Inflammatory macrophage treated with lipopolysaccharide for 1 hour (primary cell): ENCODE measurements at regions not wholly inside any gene's neighbourhood (a gene's known extent, or its start where the extent isn't known, plus 50 kb on each side); places are given as distances from the start of the nearest gene placed in this dataset.
"Not testable (repeated sequence)": the region's sequence is repeated elsewhere in the genome, so short reads cannot be mapped to it uniquely, and the experiment has no call there.

Source experiments
- DNase-seq, 2 donors: peaks; one replicate each; pipeline ENCODE4 v3.0.0-alpha.2; 2020 to 2022

- DNase-seq = peak; percentile 64 to 73
Observed at GRCh38 chr2:59301466-59302402, 1060.6 kb upstream of the FANCL start.

- DNase-seq = no peak
Observed at GRCh38 chr2:59297816-59298215, 1056.7 kb upstream of the FANCL start.

GRCh38 chr2:59296279-59296678 lies 1055.2 kb upstream of the FANCL start:
- no peak for DNase-seq

GRCh38 chr2:59295524-59296162 lies 1054.5 kb upstream of the FANCL start:
- DNase-seq = no peak

- DNase-seq = no peak
Observed at GRCh38 chr2:59288771-59289170, 1047.6 kb upstream of the FANCL start.

- no peak for DNase-seq
Observed at GRCh38 chr2:59282374-59283057, 1041.4 kb upstream of the FANCL start.

- peak in 1 of 2 donors; percentile 5 for DNase-seq
Observed at GRCh38 chr2:59277671-59278070, 1036.5 kb upstream of the FANCL start.

- DNase-seq = no peak
Observed at GRCh38 chr2:59276917-59277316, 1035.8 kb upstream of the FANCL start.

GRCh38 chr2:59276033-59276432 lies 1034.9 kb upstream of the FANCL start:
- DNase-seq = peak in 1 of 2 donors; percentile 9

- DNase-seq = no peak
Observed at GRCh38 chr2:59266453-59266852, 1025.3 kb upstream of the FANCL start.

- no peak for DNase-seq
Observed at GRCh38 chr2:59259913-59260312, 1018.8 kb upstream of the FANCL start.

GRCh38 chr2:59256290-59256689 lies 1015.2 kb upstream of the FANCL start:
- DNase-seq = no peak

- DNase-seq = no peak
Observed at GRCh38 chr2:59254279-59254678, 1013.2 kb upstream of the FANCL start.

- no peak for DNase-seq
Observed at GRCh38 chr2:59250307-59250677, 1009.2 kb upstream of the FANCL start.

GRCh38 chr2:59249441-59250306 lies 1008.5 kb upstream of the FANCL start:
- DNase-seq = no peak

- no peak for DNase-seq
Observed at GRCh38 chr2:59239146-59239545, 998.0 kb upstream of the FANCL start.

GRCh38 chr2:59237311-59237710 lies 996.2 kb upstream of the FANCL start:
- DNase-seq = no peak

GRCh38 chr2:59236723-59237122 lies 995.6 kb upstream of the FANCL start:
- DNase-seq = peak; percentile 3 to 4

GRCh38 chr2:59233920-59234319 lies 992.8 kb upstream of the FANCL start:
- DNase-seq = no peak

GRCh38 chr2:59233448-59233847 lies 992.3 kb upstream of the FANCL start:
- DNase-seq = no peak

GRCh38 chr2:59232394-59233165 lies 991.5 kb upstream of the FANCL start:
- no peak for DNase-seq

- not testable (repeated sequence) for DNase-seq
Observed at GRCh38 chr2:59226362-59226761, 985.2 kb upstream of the FANCL start.
